Activated CD4-positive, alpha-beta T cell treated with anti-CD3 and anti-CD28 coated beads for 24 hours (primary cell): ENCODE measurements at regions not wholly inside any gene's neighbourhood (a gene's known extent, or its start where the extent isn't known, plus 50 kb on each side); places are given as distances from the start of the nearest gene placed in this dataset.
"Not testable (repeated sequence)": the region's sequence is repeated elsewhere in the genome, so short reads cannot be mapped to it uniquely, and the experiment has no call there.

Source experiments
- DNase-seq, 2 donors: peaks; one replicate each; pipeline ENCODE4 v3.0.0-alpha.2; 2020; ENCODE audit warnings: low read depth in 2 of 2

- DNase-seq = no peak
Measured at GRCh38 chr7:68393051-68393450, 1205.2 kb upstream of the AUTS2 start.

- DNase-seq = no peak
Measured at GRCh38 chr7:68394131-68394530, 1204.1 kb upstream of the AUTS2 start.

- no peak for DNase-seq
Measured at GRCh38 chr7:68399991-68400590, 1198.2 kb upstream of the AUTS2 start.

GRCh38 chr7:68400783-68401182, 1197.5 kb upstream of the AUTS2 start:
- no peak for DNase-seq

- DNase-seq = no peak
Measured at GRCh38 chr7:68401313-68401712, 1197.0 kb upstream of the AUTS2 start.

- DNase-seq = no peak
Measured at GRCh38 chr7:68406480-68406879, 1191.8 kb upstream of the AUTS2 start.

- DNase-seq = no peak
Measured at GRCh38 chr7:68407460-68407859, 1190.8 kb upstream of the AUTS2 start.

GRCh38 chr7:68408873-68409272, 1189.4 kb upstream of the AUTS2 start:
- DNase-seq = no peak

GRCh38 chr7:68409851-68410250, 1188.4 kb upstream of the AUTS2 start:
- no peak for DNase-seq

- not testable (repeated sequence) for DNase-seq
Measured at GRCh38 chr7:68410693-68411092, 1187.6 kb upstream of the AUTS2 start.

- DNase-seq = no peak
Measured at GRCh38 chr7:68411742-68412141, 1186.5 kb upstream of the AUTS2 start.

- DNase-seq = no peak
Measured at GRCh38 chr7:68414631-68415425, 1183.4 kb upstream of the AUTS2 start.

- DNase-seq = no peak
Measured at GRCh38 chr7:68417002-68417401, 1181.3 kb upstream of the AUTS2 start.

- DNase-seq = no peak
Measured at GRCh38 chr7:68417659-68418058, 1180.6 kb upstream of the AUTS2 start.

GRCh38 chr7:68420342-68421192, 1177.7 kb upstream of the AUTS2 start:
- DNase-seq = no peak

- DNase-seq = no peak
Measured at GRCh38 chr7:68421712-68422111, 1176.6 kb upstream of the AUTS2 start.

GRCh38 chr7:68422281-68422680, 1176.0 kb upstream of the AUTS2 start:
- no peak for DNase-seq

- no peak for DNase-seq
Measured at GRCh38 chr7:68423356-68423755, 1174.9 kb upstream of the AUTS2 start.

- no peak for DNase-seq
Measured at GRCh38 chr7:68424658-68425297, 1173.5 kb upstream of the AUTS2 start.

- no peak for DNase-seq
Measured at GRCh38 chr7:68425377-68425776, 1172.9 kb upstream of the AUTS2 start.

GRCh38 chr7:68429411-68430117, 1168.7 kb upstream of the AUTS2 start:
- DNase-seq = no peak
